ENCODE measurements at regions not wholly inside any gene's neighbourhood (a gene's known extent, or its start where the extent isn't known, plus 50 kb on each side); places are given as distances from the start of the nearest gene placed in this dataset.

GRCh38 chr20:52565614-52566013 is 374.0 kb upstream of the ZFP64 start:
- Histone ChIP-seq H3K9me3 (peaks cover 0 to 4% (median 0%) of the 10 kb centered on the region in 4 donors), H3K36me3 (no peaks in the 10 kb centered on the region), H3K27ac (no peak overlapping the region), H3K4me1 (no peaks in the 10 kb centered on the region), H3K4me3 (no peak overlapping the region), H3K27me3 (no peaks in the 10 kb centered on the region)
- DNase-seq (ENCODE audit: low spot score in 2 of 2), result no peak
- 78 to 98% methylated on average over 2 of the region's 2 CpGs for WGBS, 2 donors
- TF ChIP-seq POLR2A (IDR thresholded peaks at IDR 0.05) (no peak), EP300 (IDR thresholded peaks at IDR 0.05) (no peak)
- TF ChIP-seq, protein P1, sequence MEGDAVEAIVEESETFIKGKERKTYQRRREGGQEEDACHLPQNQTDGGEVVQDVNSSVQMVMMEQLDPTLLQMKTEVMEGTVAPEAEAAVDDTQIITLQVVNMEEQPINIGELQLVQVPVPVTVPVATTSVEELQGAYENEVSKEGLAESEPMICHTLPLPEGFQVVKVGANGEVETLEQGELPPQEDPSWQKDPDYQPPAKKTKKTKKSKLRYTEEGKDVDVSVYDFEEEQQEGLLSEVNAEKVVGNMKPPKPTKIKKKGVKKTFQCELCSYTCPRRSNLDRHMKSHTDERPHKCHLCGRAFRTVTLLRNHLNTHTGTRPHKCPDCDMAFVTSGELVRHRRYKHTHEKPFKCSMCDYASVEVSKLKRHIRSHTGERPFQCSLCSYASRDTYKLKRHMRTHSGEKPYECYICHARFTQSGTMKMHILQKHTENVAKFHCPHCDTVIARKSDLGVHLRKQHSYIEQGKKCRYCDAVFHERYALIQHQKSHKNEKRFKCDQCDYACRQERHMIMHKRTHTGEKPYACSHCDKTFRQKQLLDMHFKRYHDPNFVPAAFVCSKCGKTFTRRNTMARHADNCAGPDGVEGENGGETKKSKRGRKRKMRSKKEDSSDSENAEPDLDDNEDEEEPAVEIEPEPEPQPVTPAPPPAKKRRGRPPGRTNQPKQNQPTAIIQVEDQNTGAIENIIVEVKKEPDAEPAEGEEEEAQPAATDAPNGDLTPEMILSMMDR (IDR thresholded peaks at IDR 0.05), result no peak

GRCh38 chr20:52564594-52564993 is 373.0 kb upstream of the ZFP64 start:
- H3K4me3 ChIP-seq, result no peak overlapping the region
- TF ChIP-seq, protein P1 (IDR thresholded peaks at IDR 0.05), result no peak
- no peak for TF ChIP-seq EP300 (IDR thresholded peaks at IDR 0.05)
- no peak for TF ChIP-seq POLR2A (IDR thresholded peaks at IDR 0.05)
- H3K36me3 ChIP-seq, result no peaks in the 10 kb centered on the region
- DNase-seq (ENCODE audit: low spot score in 2 of 2), result no peak
- H3K27ac ChIP-seq, result no peak overlapping the region
- peaks cover 0 to 15% (median 0%) of the 10 kb centered on the region in 4 donors for H3K9me3 ChIP-seq
- WGBS, 2 donors, result 93 to 94% methylated on average over 4 of the region's 4 CpGs
- no peaks in the 10 kb centered on the region for H3K4me1 ChIP-seq
- H3K27me3 ChIP-seq, result no peaks in the 10 kb centered on the region

- no peak for TF ChIP-seq POLR2A (IDR thresholded peaks at IDR 0.05)
- TF ChIP-seq, protein P1 (IDR thresholded peaks at IDR 0.05), result no peak
- TF ChIP-seq EP300 (IDR thresholded peaks at IDR 0.05), result no peak
- H3K4me1 ChIP-seq, result no peaks in the 10 kb centered on the region
- 65% methylated on average over 12 of the region's 12 CpGs for WGBS, 2 donors
Measured at GRCh38 chr20:52552181-52552872, 360.7 kb upstream of the ZFP64 start.

GRCh38 chr20:52542131-52542530 is 350.6 kb upstream of the ZFP64 start:
- DNase-seq (ENCODE audit: low spot score in 2 of 2), result no peak
- WGBS, 2 donors, result 70 to 78% methylated on average over 4 of the region's 4 CpGs
- Histone ChIP-seq H3K4me1 (no peaks in the 10 kb centered on the region), H3K9me3 (peaks cover 0 to 6% (median 0%) of the 10 kb centered on the region in 4 donors), H3K36me3 (no peaks in the 10 kb centered on the region), H3K27me3 (no peaks in the 10 kb centered on the region), H3K27ac (no peak overlapping the region), H3K4me3 (no peak overlapping the region)
- TF ChIP-seq POLR2A (IDR thresholded peaks at IDR 0.05) (no peak), EP300 (IDR thresholded peaks at IDR 0.05) (no peak)
- TF ChIP-seq, protein P1 (IDR thresholded peaks at IDR 0.05), result no peak

More at GRCh38 chr20:52552181-52552872, 360.7 kb upstream of the ZFP64 start:
- H3K27me3 ChIP-seq, result no peaks in the 10 kb centered on the region
- no peak overlapping the region for H3K27ac ChIP-seq
- H3K36me3 ChIP-seq, result no peaks in the 10 kb centered on the region
- H3K4me3 ChIP-seq, result no peak overlapping the region
- peaks cover 0 to 9% (median 0%) of the 10 kb centered on the region in 4 donors for H3K9me3 ChIP-seq
- DNase-seq (ENCODE audit: low spot score in 2 of 2), result no peak

GRCh38 chr20:52540509-52540908 is 348.9 kb upstream of the ZFP64 start:
- Histone ChIP-seq H3K9me3 (peaks cover 0 to 6% (median 0%) of the 10 kb centered on the region in 4 donors), H3K36me3 (no peaks in the 10 kb centered on the region), H3K27ac (no peak overlapping the region), H3K27me3 (no peaks in the 10 kb centered on the region), H3K4me3 (no peak overlapping the region), H3K4me1 (no peaks in the 10 kb centered on the region)
- TF ChIP-seq, protein P1 (IDR thresholded peaks at IDR 0.05), result no peak
- DNase-seq (ENCODE audit: low spot score in 2 of 2), result no peak
- WGBS, 2 donors, result 68 to 70% methylated on average over 1 of the region's 1 CpG

All from tibial nerve (tissue), 4 donors.